ENCODE measurements at regions not wholly inside any gene's neighbourhood (a gene's known extent, or its start where the extent isn't known, plus 50 kb on each side); places are given as distances from the start of the nearest gene placed in this dataset.
"Not testable (repeated sequence)": the region's sequence is repeated elsewhere in the genome, so short reads cannot be mapped to it uniquely, and the experiment has no call there.

GRCh38 chr3:64440498-64440897, 215.2 kb upstream of the PRICKLE2 start:
- H3K27ac ChIP-seq: no peak overlapping the region

GRCh38 chr3:64438812-64439211, 213.5 kb upstream of the PRICKLE2 start:
- H3K27ac ChIP-seq: no peak overlapping the region
- H3K4me3 ChIP-seq: no peak overlapping the region

More at GRCh38 chr3:64440498-64440897, 215.2 kb upstream of the PRICKLE2 start:
- no peak overlapping the region for H3K4me3 ChIP-seq

- Histone ChIP-seq H3K27ac (no peak overlapping the region), H3K4me3 (no peak overlapping the region)
Observed at GRCh38 chr3:64438066-64438465, 212.8 kb upstream of the PRICKLE2 start.

- no peak overlapping the region for H3K4me3 ChIP-seq
Observed at GRCh38 chr3:64437131-64437530, 211.9 kb upstream of the PRICKLE2 start.

GRCh38 chr3:64435023-64435422, 209.8 kb upstream of the PRICKLE2 start:
- not testable (repeated sequence) for H3K4me3 ChIP-seq, H3K27ac ChIP-seq

More at GRCh38 chr3:64437131-64437530, 211.9 kb upstream of the PRICKLE2 start:
- H3K27ac ChIP-seq: no peak overlapping the region

- H3K27ac ChIP-seq: no peak overlapping the region
- no peak overlapping the region for H3K4me3 ChIP-seq
Observed at GRCh38 chr3:64432870-64433269, 207.6 kb upstream of the PRICKLE2 start.

GRCh38 chr3:64431526-64432091, 206.3 kb upstream of the PRICKLE2 start:
- H3K27ac ChIP-seq: no peak overlapping the region
- no peak overlapping the region for H3K4me3 ChIP-seq

- H3K27ac ChIP-seq: no peak overlapping the region
- H3K4me3 ChIP-seq: no peak overlapping the region
Observed at GRCh38 chr3:64427671-64428070, 202.4 kb upstream of the PRICKLE2 start.

- H3K27ac ChIP-seq: no peak overlapping the region
Observed at GRCh38 chr3:64426551-64426950, 201.3 kb upstream of the PRICKLE2 start.

GRCh38 chr3:64422932-64423331, 197.7 kb upstream of the PRICKLE2 start:
- Histone ChIP-seq H3K4me3 (no peak overlapping the region), H3K27ac (no peak overlapping the region)

More at GRCh38 chr3:64426551-64426950, 201.3 kb upstream of the PRICKLE2 start:
- no peak overlapping the region for H3K4me3 ChIP-seq

- no peak overlapping the region for H3K27ac ChIP-seq
- H3K4me3 ChIP-seq: no peak overlapping the region
Observed at GRCh38 chr3:64422192-64422591, 196.9 kb upstream of the PRICKLE2 start.

- Histone ChIP-seq H3K4me3 (no peak overlapping the region), H3K27ac (no peak overlapping the region)
Observed at GRCh38 chr3:64417816-64418215, 192.6 kb upstream of the PRICKLE2 start.

GRCh38 chr3:64414043-64414442, 188.8 kb upstream of the PRICKLE2 start:
- Histone ChIP-seq H3K4me3 (no peak overlapping the region), H3K27ac (no peak overlapping the region)

- H3K4me3 ChIP-seq: no peak overlapping the region
- H3K27ac ChIP-seq: no peak overlapping the region
Observed at GRCh38 chr3:64411101-64411500, 185.8 kb upstream of the PRICKLE2 start.

- no peak overlapping the region for H3K4me3 ChIP-seq
- no peak overlapping the region for H3K27ac ChIP-seq
Observed at GRCh38 chr3:64410226-64410625, 185.0 kb upstream of the PRICKLE2 start.

- Histone ChIP-seq H3K4me3 (no peak overlapping the region), H3K27ac (no peak overlapping the region)
Observed at GRCh38 chr3:64408770-64409169, 183.5 kb upstream of the PRICKLE2 start.

- Histone ChIP-seq H3K4me3 (no peak overlapping the region), H3K27ac (no peak overlapping the region)
Observed at GRCh38 chr3:64406271-64406670, 181.0 kb upstream of the PRICKLE2 start.

GRCh38 chr3:64405211-64405835, 180.1 kb upstream of the PRICKLE2 start:
- no peak overlapping the region for H3K4me3 ChIP-seq
- no peak overlapping the region for H3K27ac ChIP-seq

- no peak overlapping the region for H3K4me3 ChIP-seq
- H3K27ac ChIP-seq: no peak overlapping the region
Observed at GRCh38 chr3:64400706-64401105, 175.4 kb upstream of the PRICKLE2 start.

GRCh38 chr3:64399205-64399800, 174.0 kb upstream of the PRICKLE2 start:
- H3K27ac ChIP-seq: no peak overlapping the region
- no peak overlapping the region for H3K4me3 ChIP-seq

- peak overlapping the region in 1 of 21 experiments; percentile 16 for H3K27ac ChIP-seq
Observed at GRCh38 chr3:64398476-64398875, 173.2 kb upstream of the PRICKLE2 start.

More at GRCh38 chr3:64398476-64398875, 173.2 kb upstream of the PRICKLE2 start:
- no peak overlapping the region for H3K4me3 ChIP-seq
